Ovary (tissue), 7 donors: ENCODE measurements at regions not wholly inside any gene's neighbourhood (a gene's known extent, or its start where the extent isn't known, plus 50 kb on each side); places are given as distances from the start of the nearest gene placed in this dataset.

Experiments
- DNase-seq, 5 donors: peaks; one replicate each; pipeline ENCODE4 v3.0.0-alpha.2; 2019 to 2020
- H3K27ac ChIP-seq, 2 donors: fragments of 200-600 bp; one replicate each; pipeline versions ENCODE4 v1.5.1 to v1.8.0; 2019 to 2022
- H3K27me3 ChIP-seq: fragments of 200-600 bp; one replicate; pipeline ENCODE4 v1.8.0; 2022
- H3K36me3 ChIP-seq: fragments of 200-600 bp; sonication (generic); one replicate; pipeline ENCODE4 v1.5.1; 2019
- H3K4me1 ChIP-seq: one replicate; pipeline ENCODE4 v1.8.1; 2013; ENCODE audit warnings: mild to moderate bottlenecking, moderate library complexity; ENCODE audit not compliant: insufficient read depth
- H3K4me3 ChIP-seq: fragments of 200-600 bp; sonication (generic); one replicate; pipeline ENCODE4 v1.5.1; 2017
- H3K9me3 ChIP-seq, 2 donors: fragments of 200-600 bp in 1 of 2; sonication (generic) in 1 of 2; one replicate each; pipeline versions ENCODE4 v1.5.1 to v1.8.1; 2013 to 2019; ENCODE audit warnings: mild to moderate bottlenecking in 1 of 2, moderate library complexity in 1 of 2
- CTCF ChIP-seq, 3 donors: fragments of 450-650 bp in 2 of 3; fragments of 200-600 bp in 1 of 3; IDR thresholded peaks; one replicate each; pipeline versions ENCODE4 v1.5.1 to v1.8.0; 2016 to 2022; ENCODE audit warnings: antibody characterized with exemption in 3 of 3, mild to moderate bottlenecking in 1 of 3
- EP300 ChIP-seq: sonication (generic); formaldehyde crosslinking; IDR thresholded peaks from one replicate; pipeline ENCODE4 v1.6.1; 2017; ENCODE audit warnings: antibody characterized with exemption
- POLR2A ChIP-seq: fragments of 450-650 bp; IDR thresholded peaks from one replicate; pipeline ENCODE4 v1.6.1; 2017; ENCODE audit warnings: antibody characterized with exemption, mild to moderate bottlenecking, moderate library complexity
- WGBS, 3 donors: extraction: QIAGEN DNeasy Blood & Tissue Kit in 1 of 3; methylation state at CpG; one replicate each; pipeline versions ENCODE4 v1.1.5 to v1.1.7; 2013 to 2017; 5-methylcytosine and 5-hydroxymethylcytosine counted together
- intact Hi-C, 4 donors: fragments of 100-400 bp; cut with DNase I; formaldehyde crosslinking; loops; one replicate each; pipeline versions ENCODE4 v1.11.0 to v1.15.1; 2022 to 2023
- donor health status: DM: no; HTN: no; CAD: no; lungs with moderate emphysema.
- donor health status: DM: no; HTN: no; CAD: no.
- donor health status: Bipolar disorder and iron deficiency.
- donor health status: DM: no; HTN: no; CAD: no.
- donor health status: DM: yes; HTN: yes; CAD: no.

GRCh38 chr6:51335543-51335942 is 516.9 kb downstream of the TFAP2B start:
- TF ChIP-seq EP300 = no peak
- no peak for TF ChIP-seq CTCF (IDR thresholded peaks at IDR 0.05)
- TF ChIP-seq POLR2A = no peak
- DNase-seq = no peak
- Histone ChIP-seq H3K36me3 (no peaks in the 10 kb centered on the region), H3K27me3 (no peaks in the 10 kb centered on the region), H3K4me1 (no peaks in the 10 kb centered on the region), H3K4me3 (no peak overlapping the region), H3K9me3 (no peaks in the 10 kb centered on the region), H3K27ac (no peak overlapping the region)
- 68 to 90% (median 80%) methylated on average over 2 of the region's 2 CpGs for WGBS, 3 donors
- intact Hi-C loops = no loop called here

- intact Hi-C loops = no loop called here
- 11 to 36% (median 17%) methylated on average over 4 of the region's 4 CpGs for WGBS, 3 donors
- no peaks in the 10 kb centered on the region for H3K36me3 ChIP-seq
- H3K4me1 ChIP-seq = no peaks in the 10 kb centered on the region
- H3K27me3 ChIP-seq = no peaks in the 10 kb centered on the region
- H3K9me3 ChIP-seq = no peaks in the 10 kb centered on the region
- H3K4me3 ChIP-seq = no peak overlapping the region
- DNase-seq = no peak
- TF ChIP-seq CTCF (IDR thresholded peaks at IDR 0.05) = no peak
- TF ChIP-seq EP300 = no peak
- no peak for TF ChIP-seq POLR2A
- H3K27ac ChIP-seq = no peak overlapping the region
Observed at GRCh38 chr6:51336185-51336584, 517.5 kb downstream of the TFAP2B start.

- Histone ChIP-seq H3K4me1 (no peaks in the 10 kb centered on the region), H3K27me3 (no peaks in the 10 kb centered on the region), H3K9me3 (no peaks in the 10 kb centered on the region), H3K36me3 (no peaks in the 10 kb centered on the region), H3K27ac (no peak overlapping the region), H3K4me3 (no peak overlapping the region)
- 57 to 72% (median 69%) methylated on average over 3 of the region's 3 CpGs for WGBS, 3 donors
- intact Hi-C loops = no loop called here
- no peak for DNase-seq
- no peak for TF ChIP-seq POLR2A
Observed at GRCh38 chr6:51337277-51337676, 518.6 kb downstream of the TFAP2B start.

- H3K9me3 ChIP-seq = no peaks in the 10 kb centered on the region
- intact Hi-C loops = no loop called here
- H3K4me1 ChIP-seq = no peaks in the 10 kb centered on the region
- TF ChIP-seq EP300 = no peak
- TF ChIP-seq CTCF (IDR thresholded peaks at IDR 0.05) = no peak
- TF ChIP-seq POLR2A = no peak
- H3K4me3 ChIP-seq = no peak overlapping the region
- no peaks in the 10 kb centered on the region for H3K27me3 ChIP-seq
- H3K36me3 ChIP-seq = no peaks in the 10 kb centered on the region
- WGBS, 3 donors = 57 to 59% (median 58%) methylated on average over 3 of the region's 3 CpGs
- no peak for DNase-seq
- H3K27ac ChIP-seq = no peak overlapping the region
Observed at GRCh38 chr6:51339108-51339507, 520.4 kb downstream of the TFAP2B start.

GRCh38 chr6:51339728-51340127 is 521.1 kb downstream of the TFAP2B start:
- Histone ChIP-seq H3K27ac (no peak overlapping the region), H3K9me3 (no peaks in the 10 kb centered on the region), H3K36me3 (no peaks in the 10 kb centered on the region), H3K4me1 (no peaks in the 10 kb centered on the region), H3K4me3 (no peak overlapping the region), H3K27me3 (no peaks in the 10 kb centered on the region)
- DNase-seq = no peak
- 32 to 42% (median 37%) methylated on average over 5 of the region's 5 CpGs for WGBS, 3 donors
- intact Hi-C loops = loop anchor here in 1 of 4 donors (1.0 kb wide), 1 partner anchor 107 kb away; no protein-coding TSS in a partner anchor
- no peak for TF ChIP-seq POLR2A
- no peak for TF ChIP-seq EP300
- no peak for TF ChIP-seq CTCF (IDR thresholded peaks at IDR 0.05)
